Vagina (tissue), 2 donors: ENCODE measurements at regions not wholly inside any gene's neighbourhood (a gene's known extent, or its start where the extent isn't known, plus 50 kb on each side); places are given as distances from the start of the nearest gene placed in this dataset.
"Not testable (repeated sequence)": the region's sequence is repeated elsewhere in the genome, so short reads cannot be mapped to it uniquely, and the experiment has no call there.

Source experiments
- CTCF ChIP-seq, 3 experiments: fragments of 450-650 bp in 2 of 3; fragments of 200-600 bp in 1 of 3; sonication (generic) in 1 of 3; IDR thresholded peaks; one replicate each; pipeline ENCODE4 v1.5.1; 2017 to 2019; ENCODE audit warnings: antibody characterized with exemption in 3 of 3, mild to moderate bottlenecking in 2 of 3, moderate library complexity in 2 of 3
- POLR2A ChIP-seq, 2 donors: fragments of 450-650 bp; IDR thresholded peaks; one replicate each; pipeline ENCODE4 v1.6.1; 2017; ENCODE audit warnings: antibody characterized with exemption in 2 of 2, mild to moderate bottlenecking in 2 of 2, moderate library complexity in 2 of 2
- POLR2AphosphoS5 ChIP-seq, 2 donors: sonication (generic); formaldehyde crosslinking; IDR thresholded peaks; one replicate each; pipeline ENCODE4 v1.9.0; 2017; ENCODE audit warnings: antibody characterized with exemption in 2 of 2, mild to moderate bottlenecking in 2 of 2, low read depth in 1 of 2; ENCODE audit not compliant: insufficient read depth in 1 of 2

GRCh38 chr4:12089920-12090319 is 661.2 kb upstream of the HS3ST1 start:
- TF ChIP-seq POLR2AphosphoS5 (IDR thresholded peaks at IDR 0.05; ENCODE audit: insufficient read depth in 1 of 2, low read depth in 1 of 2); CTCF (IDR thresholded peaks at IDR 0.05); POLR2A (IDR thresholded peaks at IDR 0.05): not testable (repeated sequence)
